ENCODE measurements at regions not wholly inside any gene's neighbourhood (a gene's known extent, or its start where the extent isn't known, plus 50 kb on each side); places are given as distances from the start of the nearest gene placed in this dataset.

- DNase-seq: no peak
Measured at GRCh38 chr1:36605942-36606640, 123.4 kb upstream of the CSF3R start.

- DNase-seq: no peak
Measured at GRCh38 chr1:36603461-36603860, 120.7 kb upstream of the CSF3R start.

- no peak for DNase-seq
Measured at GRCh38 chr1:36602184-36602583, 119.5 kb upstream of the CSF3R start.

- DNase-seq: no peak
Measured at GRCh38 chr1:36599828-36600227, 117.1 kb upstream of the CSF3R start.

- no peak for DNase-seq
Measured at GRCh38 chr1:36597514-36597913, 114.8 kb upstream of the CSF3R start.

GRCh38 chr1:36595921-36596320, 113.2 kb upstream of the CSF3R start:
- no peak for DNase-seq

GRCh38 chr1:36595349-36595748, 112.6 kb upstream of the CSF3R start:
- no peak for DNase-seq

- DNase-seq: no peak
Measured at GRCh38 chr1:36594023-36594422, 111.3 kb upstream of the CSF3R start.

- DNase-seq: no peak
Measured at GRCh38 chr1:36591278-36591677, 108.6 kb upstream of the CSF3R start.

- DNase-seq: no peak
Measured at GRCh38 chr1:36590771-36591170, 108.1 kb upstream of the CSF3R start.

GRCh38 chr1:36590264-36590663, 107.6 kb upstream of the CSF3R start:
- DNase-seq: no peak

GRCh38 chr1:36588972-36589371, 106.3 kb upstream of the CSF3R start:
- no peak for DNase-seq

GRCh38 chr1:36585569-36586548, 103.1 kb upstream of the CSF3R start:
- DNase-seq: no peak

GRCh38 chr1:36584874-36585453, 102.3 kb upstream of the CSF3R start:
- DNase-seq: no peak

- DNase-seq: no peak
Measured at GRCh38 chr1:36583980-36584782, 101.5 kb upstream of the CSF3R start.

GRCh38 chr1:36583080-36583479, 100.4 kb upstream of the CSF3R start:
- DNase-seq: no peak

- no peak for DNase-seq
Measured at GRCh38 chr1:36582066-36582755, 99.5 kb upstream of the CSF3R start.

- no peak for DNase-seq
Measured at GRCh38 chr1:36580524-36580923, 97.8 kb upstream of the CSF3R start.

- no peak for DNase-seq
Measured at GRCh38 chr1:36579039-36579438, 96.3 kb upstream of the CSF3R start.

- DNase-seq: no peak
Measured at GRCh38 chr1:36576551-36577110, 93.9 kb upstream of the CSF3R start.

GRCh38 chr1:36576118-36576517, 93.4 kb upstream of the CSF3R start:
- peak; percentile 29 for DNase-seq

- DNase-seq: no peak
Measured at GRCh38 chr1:36573445-36573844, 90.7 kb upstream of the CSF3R start.

Data from activated CD4-positive, alpha-beta T cell treated with anti-CD3 and anti-CD28 coated beads for 1 hour (primary cell).